ENCODE measurements at regions not wholly inside any gene's neighbourhood (a gene's known extent, or its start where the extent isn't known, plus 50 kb on each side); places are given as distances from the start of the nearest gene placed in this dataset.

GRCh38 chr1:2907051-2907450 lies 105.6 kb upstream of the TTC34 start:
- TF ChIP-seq EZH2phosphoT487 (IDR thresholded peaks at IDR 0.05; ENCODE audit: borderline replicate concordance, low read length) (no peak), CTCF (conservative IDR thresholded peaks at IDR 0.05; ENCODE audit: low read depth, low read length) (no peak), EZH2 (IDR thresholded peaks at IDR 0.05; ENCODE audit: low read length, unreplicated experiment) (no peak)
- no peaks in the 10 kb centered on the region for H3K4me1 ChIP-seq (ENCODE audit: insufficient read depth, low read length)
- peaks cover 90% of the 10 kb centered on the region for H3K27me3 ChIP-seq (ENCODE audit: low read length)
- no peak overlapping the region for H2AFZ ChIP-seq (ENCODE audit: low read length)
- H3K9me3 ChIP-seq (ENCODE audit: low read length) = no peaks in the 10 kb centered on the region
- ATAC-seq (no peak), DNase-seq (no peak)
- H4K20me1 ChIP-seq (ENCODE audit: low read length) = no peaks in the 10 kb centered on the region
- no peak overlapping the region for H3K9ac ChIP-seq (ENCODE audit: low read length)
- POLR2A ChIA-PET (ENCODE audit: unreplicated experiment) = no interaction called here
- intact Hi-C loops (cut with micrococcal nuclease) = no loop called here
- H3K27ac ChIP-seq (ENCODE audit: low read length) = no peak overlapping the region
- H3F3A ChIP-seq (ENCODE audit: low read length, unreplicated experiment) = no peaks in the 10 kb centered on the region
- H3K4me2 ChIP-seq (ENCODE audit: low read length) = no peak overlapping the region
- CTCF ChIA-PET = no interaction called here
- H3K36me3 ChIP-seq (ENCODE audit: low read depth, low read length) = no peaks in the 10 kb centered on the region
- H3K4me3 ChIP-seq (ENCODE audit: low read length) = no peak overlapping the region
- no peaks in the 10 kb centered on the region for H3K79me2 ChIP-seq (ENCODE audit: low read length)
- no TSS peak for BruUV-seq (replicated peaks)
- H3K9me2 ChIP-seq (replicated peaks; ENCODE audit: low read length) = no peaks in the 10 kb centered on the region

- POLR2A ChIA-PET (ENCODE audit: unreplicated experiment) = no interaction called here
- Histone ChIP-seq H3K27ac (ENCODE audit: low read length) (no peak overlapping the region), H3K9ac (ENCODE audit: low read length) (no peak overlapping the region), H3K4me2 (ENCODE audit: low read length) (no peak overlapping the region), H3K27me3 (ENCODE audit: low read length) (peaks cover 95% of the 10 kb centered on the region), H4K20me1 (ENCODE audit: low read length) (no peaks in the 10 kb centered on the region), H3K4me1 (ENCODE audit: insufficient read depth, low read length) (no peaks in the 10 kb centered on the region), H3K79me2 (ENCODE audit: low read length) (no peaks in the 10 kb centered on the region), H3K9me3 (ENCODE audit: low read length) (no peaks in the 10 kb centered on the region), H3K9me2 (replicated peaks; ENCODE audit: low read length) (no peaks in the 10 kb centered on the region), H3K36me3 (ENCODE audit: low read depth, low read length) (no peaks in the 10 kb centered on the region), H2AFZ (ENCODE audit: low read length) (no peak overlapping the region), H3F3A (ENCODE audit: low read length, unreplicated experiment) (no peaks in the 10 kb centered on the region), H3K4me3 (ENCODE audit: low read length) (no peak overlapping the region)
- no peak for TF ChIP-seq CTCF (conservative IDR thresholded peaks at IDR 0.05; ENCODE audit: low read depth, low read length)
- no peak for TF ChIP-seq EZH2phosphoT487 (IDR thresholded peaks at IDR 0.05; ENCODE audit: borderline replicate concordance, low read length)
- no peak for TF ChIP-seq EZH2 (IDR thresholded peaks at IDR 0.05; ENCODE audit: low read length, unreplicated experiment)
- intact Hi-C loops (cut with micrococcal nuclease) = no loop called here
- CTCF ChIA-PET = no interaction called here
- no peak for DNase-seq
- ATAC-seq = no peak
- no TSS peak for BruUV-seq (replicated peaks)
These were observed 106.6 kb upstream of the TTC34 start for GRCh38 chr1:2908081-2908480.

- Histone ChIP-seq H3K4me2 (ENCODE audit: low read length) (no peak overlapping the region), H3K79me2 (ENCODE audit: low read length) (no peaks in the 10 kb centered on the region), H3F3A (ENCODE audit: low read length, unreplicated experiment) (no peaks in the 10 kb centered on the region), H3K9me3 (ENCODE audit: low read length) (no peaks in the 10 kb centered on the region), H3K4me1 (ENCODE audit: insufficient read depth, low read length) (no peaks in the 10 kb centered on the region), H3K27me3 (ENCODE audit: low read length) (peaks cover 95% of the 10 kb centered on the region), H2AFZ (ENCODE audit: low read length) (no peak overlapping the region), H3K36me3 (ENCODE audit: low read depth, low read length) (no peaks in the 10 kb centered on the region), H3K9me2 (replicated peaks; ENCODE audit: low read length) (no peaks in the 10 kb centered on the region), H3K27ac (ENCODE audit: low read length) (no peak overlapping the region), H3K4me3 (ENCODE audit: low read length) (no peak overlapping the region), H4K20me1 (ENCODE audit: low read length) (no peaks in the 10 kb centered on the region), H3K9ac (ENCODE audit: low read length) (no peak overlapping the region)
- no peak for TF ChIP-seq EZH2 (IDR thresholded peaks at IDR 0.05; ENCODE audit: low read length, unreplicated experiment)
- TF ChIP-seq EZH2phosphoT487 (IDR thresholded peaks at IDR 0.05; ENCODE audit: borderline replicate concordance, low read length) = no peak
- TF ChIP-seq CTCF (conservative IDR thresholded peaks at IDR 0.05; ENCODE audit: low read depth, low read length) = no peak
- ATAC-seq = no peak
- POLR2A ChIA-PET (ENCODE audit: unreplicated experiment) = no interaction called here
- DNase-seq = no peak
- CTCF ChIA-PET = no interaction called here
- intact Hi-C loops (cut with micrococcal nuclease) = no loop called here
- no TSS peak for BruUV-seq (replicated peaks)
These were observed 107.1 kb upstream of the TTC34 start for GRCh38 chr1:2908561-2908960.

All from PC-3 (cell line).